ENCODE measurements at regions not wholly inside any gene's neighbourhood (a gene's known extent, or its start where the extent isn't known, plus 50 kb on each side); places are given as distances from the start of the nearest gene placed in this dataset.

DNA sequence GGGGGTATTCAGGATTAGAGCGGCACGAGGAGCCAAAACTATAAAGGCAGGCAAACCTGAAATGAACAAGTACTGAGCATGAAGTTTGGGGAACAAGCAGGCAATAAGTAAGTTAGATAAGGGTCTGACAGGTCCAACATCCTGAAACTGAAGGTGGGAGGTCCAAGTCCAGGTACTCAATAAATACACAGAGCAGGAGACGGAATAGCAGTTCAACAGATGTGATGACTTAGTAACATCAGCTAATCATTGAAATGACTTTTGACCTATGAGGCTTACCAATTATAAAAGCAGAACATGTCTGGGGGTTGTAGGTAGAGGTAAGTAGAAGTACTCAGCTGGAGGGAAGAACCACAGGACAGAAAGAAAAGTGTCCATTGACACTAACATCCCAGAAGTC is 132.8 kb upstream of the PDZRN3 start:
- no peak for DNase-seq (ENCODE audit: low read depth, low spot score)

DNA sequence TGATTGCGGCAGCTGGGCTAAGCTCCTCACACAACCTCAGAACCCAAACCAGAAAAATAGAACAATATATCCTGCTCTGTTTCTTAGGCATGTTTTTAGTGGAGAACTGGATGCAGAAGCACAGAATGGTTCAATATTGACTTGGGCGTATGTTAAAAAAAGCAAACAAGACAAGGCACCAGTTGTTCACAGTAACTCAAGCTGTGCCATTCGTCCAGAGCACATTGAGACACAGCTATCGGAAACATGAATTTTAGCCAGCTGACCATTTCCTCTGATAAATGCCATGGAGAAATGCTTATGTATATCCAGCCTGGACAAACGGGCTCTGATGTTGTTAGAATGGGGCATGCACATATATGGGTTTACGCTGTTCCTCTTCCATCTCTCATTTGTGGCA is 129.2 kb upstream of the PDZRN3 start:
- DNase-seq (ENCODE audit: low read depth, low spot score) = no peak

DNA sequence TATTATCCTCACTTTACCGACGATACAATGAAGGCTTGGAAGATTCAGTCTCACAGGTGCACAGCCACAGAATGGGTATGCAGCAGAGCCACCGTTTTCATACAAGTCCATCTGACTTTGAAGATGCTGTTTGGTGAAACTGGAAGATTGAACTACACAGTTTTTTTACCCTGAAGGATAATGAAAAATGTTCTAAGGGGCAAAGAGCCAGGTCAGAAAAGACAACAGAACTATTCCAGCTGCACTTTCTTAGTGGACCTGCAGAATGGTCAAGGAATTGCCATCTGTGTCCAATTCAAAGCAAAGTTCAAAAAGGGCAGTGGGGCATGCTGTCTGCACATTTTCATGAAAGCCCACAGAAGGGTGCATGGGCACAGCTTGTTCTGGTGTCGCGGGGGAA is 127.6 kb upstream of the PDZRN3 start:
- no peak for DNase-seq (ENCODE audit: low read depth, low spot score)

DNA sequence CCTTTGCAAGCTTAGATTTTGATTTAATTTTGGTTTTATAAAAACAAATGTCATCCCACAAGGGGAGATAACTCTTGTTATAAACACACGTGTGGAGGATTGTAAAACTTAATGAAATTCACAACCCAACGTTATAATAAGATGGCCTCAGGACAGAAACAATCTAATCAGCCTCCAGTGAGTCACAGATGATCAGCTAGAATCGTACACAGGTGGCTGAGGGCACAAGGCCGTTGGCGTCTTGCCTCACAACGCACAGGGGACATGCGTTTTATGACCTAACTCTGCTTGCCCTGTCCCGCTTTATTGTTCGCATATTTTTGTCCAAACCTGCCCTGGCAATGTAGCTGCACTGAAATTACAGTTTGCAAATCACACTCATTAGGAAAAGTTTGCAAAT is 121.9 kb upstream of the PDZRN3 start:
- no peak for DNase-seq (ENCODE audit: low read depth, low spot score)

- no peak for DNase-seq (ENCODE audit: low read depth, low spot score)
These were observed 120.9 kb upstream of the PDZRN3 start for GRCh38 chr3:73745526-73746191.

GRCh38 chr3:73743551-73743950 is 118.8 kb upstream of the PDZRN3 start:
- DNase-seq (ENCODE audit: low read depth, low spot score) = no peak

DNA sequence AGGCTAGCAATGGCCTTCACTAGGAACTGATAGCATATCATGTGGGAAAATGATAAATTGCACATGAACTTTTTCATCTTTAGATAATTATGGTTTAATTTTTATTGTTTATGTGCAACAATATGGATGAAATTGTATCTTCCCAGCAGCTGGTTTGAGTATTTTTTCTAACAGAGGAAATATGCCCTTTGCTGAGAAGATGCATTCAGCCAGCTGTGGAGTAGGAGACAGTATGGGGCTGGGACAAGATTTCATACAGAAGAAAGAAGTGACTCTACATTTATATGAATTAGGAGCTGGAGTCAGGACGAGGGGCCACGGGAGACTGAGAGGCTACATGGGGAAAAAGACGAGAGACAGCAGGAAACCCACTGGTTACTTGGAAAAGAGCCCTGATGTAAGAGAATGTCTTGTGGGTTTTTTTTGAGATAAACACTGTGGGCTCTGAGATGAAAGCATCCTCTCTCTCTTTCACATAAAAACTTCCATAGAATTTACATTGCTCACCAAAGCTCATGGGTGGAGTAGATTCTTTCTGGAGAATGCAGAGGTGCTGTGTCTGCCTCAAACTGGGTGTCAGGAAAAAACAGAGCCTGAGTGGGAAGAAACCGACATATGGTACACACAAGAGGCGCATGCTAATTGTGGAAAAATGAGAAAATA is 115.2 kb upstream of the PDZRN3 start:
- DNase-seq (ENCODE audit: low read depth, low spot score) = no peak

DNA sequence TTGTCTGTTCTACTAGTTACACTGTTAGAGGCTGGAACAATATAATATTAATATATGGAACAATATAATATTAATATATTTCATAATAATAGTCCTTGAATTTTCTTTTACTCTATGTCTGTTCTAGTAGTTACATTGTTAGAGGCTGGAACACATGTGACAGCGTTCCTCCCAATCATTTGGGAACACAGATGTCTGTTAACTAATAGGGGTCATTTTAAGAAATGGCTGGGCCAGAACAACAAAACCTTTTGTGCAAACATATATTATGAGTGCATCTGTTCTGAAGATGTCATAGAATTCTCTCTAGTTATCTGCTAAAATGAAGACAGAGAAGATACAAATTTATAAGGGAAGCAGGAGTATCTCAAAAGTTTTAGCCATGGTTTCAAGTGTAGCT is 114.0 kb upstream of the PDZRN3 start:
- no peak for DNase-seq (ENCODE audit: low read depth, low spot score)

GRCh38 chr3:73734211-73735089 is 109.7 kb upstream of the PDZRN3 start:
- DNase-seq (ENCODE audit: low read depth, low spot score) = no peak

- DNase-seq (ENCODE audit: low read depth, low spot score) = no peak
These were observed 109.0 kb upstream of the PDZRN3 start for GRCh38 chr3:73733746-73734145.

- peak; percentile 39 for DNase-seq (ENCODE audit: low read depth, low spot score)
These were observed 105.3 kb upstream of the PDZRN3 start for GRCh38 chr3:73729969-73730440.

DNA sequence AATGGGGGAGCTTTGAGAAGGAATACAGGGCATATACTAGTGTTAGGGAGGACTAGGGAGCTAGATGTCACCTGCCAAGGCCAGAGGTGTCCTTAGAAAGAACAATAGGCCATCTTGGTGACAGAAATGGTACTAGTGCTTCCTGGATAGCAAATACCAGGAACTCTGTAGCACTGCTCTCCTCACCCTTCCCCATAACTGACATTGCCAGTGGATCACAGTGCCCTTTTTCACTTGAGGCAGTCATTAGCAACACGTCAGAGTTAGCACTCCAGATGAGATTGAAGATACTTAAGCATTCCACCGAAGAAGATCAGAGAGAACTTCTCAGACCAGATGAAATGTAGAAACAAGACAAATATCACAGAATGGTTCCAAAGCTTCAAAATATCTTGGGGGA is 103.1 kb upstream of the PDZRN3 start:
- DNase-seq (ENCODE audit: low read depth, low spot score) = peak; percentile 2

DNA sequence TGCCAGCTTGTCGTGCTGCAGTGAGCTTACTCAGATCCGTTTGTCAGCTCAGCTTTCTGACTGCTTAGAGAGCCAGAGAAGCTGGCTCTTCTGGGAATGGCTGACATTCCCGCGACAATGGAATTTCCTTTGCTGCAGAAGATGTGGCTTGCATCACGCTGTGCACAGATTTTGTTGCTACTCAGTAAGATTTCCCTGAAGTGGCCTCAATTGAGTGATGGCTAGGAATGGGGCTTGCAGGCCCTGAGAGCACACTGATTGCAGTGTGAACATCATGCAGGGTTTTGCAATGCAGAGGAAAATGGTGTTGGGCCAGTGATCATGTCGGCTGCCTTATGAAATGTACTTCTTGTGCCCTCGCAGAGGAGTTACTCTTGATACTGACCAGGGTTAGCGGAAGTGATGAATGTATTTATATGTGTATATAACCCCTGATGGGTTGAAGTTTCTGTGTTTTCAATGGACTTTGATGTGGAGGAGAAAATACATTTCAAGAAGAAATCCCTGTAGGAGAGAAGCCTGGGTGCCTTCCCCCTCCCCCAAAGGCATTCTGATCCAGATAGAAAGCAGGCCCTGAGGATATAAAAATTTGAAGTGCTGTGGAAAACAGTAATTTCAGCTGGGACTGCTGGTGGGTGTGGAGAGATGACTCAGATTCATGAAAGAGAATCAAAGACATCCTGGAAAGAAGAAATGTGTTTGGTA is 102.5 kb upstream of the PDZRN3 start:
- peak; percentile 68 for DNase-seq (ENCODE audit: low read depth, low spot score)

- no peak for DNase-seq (ENCODE audit: low read depth, low spot score)
These were observed 98.9 kb upstream of the PDZRN3 start for GRCh38 chr3:73723596-73723995.

DNA sequence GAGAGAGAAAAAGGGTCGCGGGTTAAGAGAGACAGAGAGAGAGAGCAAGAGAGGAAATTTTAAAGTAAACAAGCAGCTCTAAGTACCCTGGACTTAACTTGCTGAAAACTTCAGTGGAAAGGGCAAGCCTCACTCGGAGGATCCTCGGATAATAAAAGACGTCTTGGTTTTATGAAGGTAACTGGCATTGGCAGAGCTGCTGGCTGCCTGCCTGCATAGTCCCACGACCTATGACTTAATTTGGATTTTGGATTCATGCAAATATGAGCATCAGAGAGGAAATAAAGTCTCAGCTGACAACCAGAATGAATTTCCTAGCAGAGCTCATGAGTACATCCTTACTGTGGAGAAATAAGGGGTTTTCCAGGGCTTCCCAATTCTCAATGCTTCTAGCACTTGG is 95.1 kb upstream of the PDZRN3 start:
- DNase-seq (ENCODE audit: low read depth, low spot score) = no peak

- no peak for DNase-seq (ENCODE audit: low read depth, low spot score)
These were observed 94.7 kb upstream of the PDZRN3 start for GRCh38 chr3:73719413-73719851.

- no peak for DNase-seq (ENCODE audit: low read depth, low spot score)
These were observed 93.8 kb upstream of the PDZRN3 start for GRCh38 chr3:73718326-73719110.

DNA sequence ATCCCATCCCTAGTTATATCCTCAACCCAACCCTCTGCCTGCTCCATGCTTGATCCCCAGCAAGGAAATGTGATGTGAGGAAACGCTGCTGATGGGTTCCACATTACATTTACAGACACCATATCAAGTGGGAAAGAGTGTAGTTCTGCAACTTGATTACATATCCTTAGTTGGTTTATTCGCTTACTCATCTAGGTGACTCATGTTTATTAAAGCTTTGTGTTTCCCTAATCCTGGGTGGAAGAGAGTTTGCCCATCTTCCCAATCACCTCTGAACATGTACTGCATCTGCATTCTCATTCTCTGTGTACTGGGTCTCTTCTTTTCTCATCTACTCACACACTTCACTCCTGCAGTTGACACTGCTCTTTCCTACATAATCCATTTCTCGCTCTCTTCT is 91.7 kb upstream of the PDZRN3 start:
- no peak for DNase-seq (ENCODE audit: low read depth, low spot score)

- DNase-seq (ENCODE audit: low read depth, low spot score) = no peak
These were observed 85.6 kb upstream of the PDZRN3 start for GRCh38 chr3:73710340-73710739.

DNA sequence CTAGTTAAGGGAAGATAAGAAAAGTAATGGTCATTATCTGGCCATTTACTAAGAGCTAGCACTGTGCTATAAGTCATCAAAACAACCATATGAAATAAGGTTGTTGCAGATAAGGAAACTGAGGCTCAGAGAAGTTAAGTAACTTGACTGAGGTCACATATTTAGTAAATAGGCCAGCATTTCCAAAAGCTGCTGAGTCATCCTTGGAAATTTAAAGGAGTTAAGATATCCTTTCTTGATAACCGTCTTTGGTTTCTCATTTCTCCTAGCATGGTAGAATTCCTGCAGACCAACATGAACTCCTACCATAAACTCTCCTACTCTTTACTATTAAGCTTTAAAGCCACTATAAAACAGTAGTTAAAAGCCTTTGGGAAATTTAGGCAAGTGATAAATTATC is 85.0 kb upstream of the PDZRN3 start:
- no peak for DNase-seq (ENCODE audit: low read depth, low spot score)

- DNase-seq (ENCODE audit: low read depth, low spot score) = no peak
These were observed 84.2 kb upstream of the PDZRN3 start for GRCh38 chr3:73708956-73709355.
